Endothelial cell of umbilical vein (primary cell): ENCODE measurements at regions not wholly inside any gene's neighbourhood (a gene's known extent, or its start where the extent isn't known, plus 50 kb on each side); places are given as distances from the start of the nearest gene placed in this dataset.

Experiments
- BruUV-seq: library from RNA; stranded (reverse); fragments of 400-500 nt; replicated peaks from 2 replicates; lab custom pipeline; 2021; lab: Mats Ljungman, UMichigan
- CTCF ChIA-PET: fragments of 300-600, 350-600 bp; sonication (Branson Sonifier 250); formaldehyde crosslinking; loops from one replicate; lab custom pipeline; 2021; ENCODE audit warnings: antibody characterized with exemption, inconsistent platforms; lab: Charles Lee
- POLR2A ChIA-PET: fragments of 300-600, 350-600 bp; sonication (Branson Sonifier 250); formaldehyde crosslinking; loops from one replicate; lab custom pipeline; 2021; ENCODE audit warnings: antibody characterized with exemption, inconsistent platforms; lab: Charles Lee
- DNase-seq: peaks from one replicate; pipeline ENCODE4 v3.0.0-alpha.2; 2011; ENCODE audit warnings: low read depth, low spot score
- FAIRE-seq: peaks from 2 replicates; lab custom pipeline; 2011; peaks lifted over from hg19 to GRCh38; lab: Jason Lieb, UNC
- H2AFZ ChIP-seq: 2 replicates; pipeline ENCODE4 v1.6.0; 2012; ENCODE audit warnings: low read depth, low read length, control low read depth, inconsistent platforms
- H3K27ac ChIP-seq: 2 replicates; pipeline ENCODE4 v1.5.1; 2011; ENCODE audit warnings: low read depth, mild to moderate bottlenecking, control low read depth, low read length, moderate library complexity; ENCODE audit not compliant: insufficient read depth
- H3K27me3 ChIP-seq, 2 experiments: 2 replicates each; pipeline versions ENCODE4 v1.6.0 to v1.6.1; 2011; ENCODE audit warnings: low read length in 2 of 2, mixed read lengths in 1 of 2; ENCODE audit not compliant: control insufficient read depth in 2 of 2, insufficient read depth in 2 of 2
- H3K36me3 ChIP-seq, 2 experiments: 2 replicates in 1 of 2; 3 replicates in 1 of 2; pipeline ENCODE4 v1.5.1; 2011; ENCODE audit warnings: low read length in 2 of 2, mild to moderate bottlenecking in 1 of 2, moderate library complexity in 1 of 2; ENCODE audit not compliant: control insufficient read depth in 2 of 2, insufficient read depth in 2 of 2; ENCODE audit errors: extremely low read depth in 1 of 2
- H3K4me1 ChIP-seq: 3 replicates; pipeline ENCODE4 v1.5.1; 2011; ENCODE audit warnings: mild to moderate bottlenecking, low read length; ENCODE audit not compliant: control insufficient read depth, insufficient read depth; ENCODE audit errors: extremely low read depth
- H3K4me2 ChIP-seq: 2 replicates; pipeline ENCODE4 v1.6.1; 2011; ENCODE audit warnings: low read length, control low read depth, mixed read lengths; ENCODE audit not compliant: insufficient read depth
- H3K4me3 ChIP-seq, 3 experiments: fragments of 200-600 bp in 1 of 3; sonication (generic), shearing (Covaris generic) in 1 of 3; replicated peaks in 1 of 3; 2 replicates each; pipeline ENCODE4 v1.5.1; 2011 to 2016; ENCODE audit warnings: control low read depth in 3 of 3, low read length in 3 of 3, mild to moderate bottlenecking in 2 of 3, inconsistent platforms in 1 of 3, low read depth in 1 of 3, moderate library complexity in 1 of 3; ENCODE audit not compliant: insufficient read depth in 1 of 3
- H3K79me2 ChIP-seq: 2 replicates; pipeline ENCODE4 v1.6.0; 2012; ENCODE audit warnings: low read length, inconsistent platforms; ENCODE audit not compliant: control insufficient read depth, insufficient read depth
- H3K9ac ChIP-seq: replicated peaks from 2 replicates; pipeline ENCODE3; 2011; ENCODE audit warnings: low read length, control low read depth; ENCODE audit not compliant: insufficient read depth; ENCODE audit errors: extremely low read depth
- H3K9me1 ChIP-seq: replicated peaks from 3 replicates; pipeline ENCODE4 v1.6.0; 2011; ENCODE audit warnings: mild to moderate bottlenecking, low read length; ENCODE audit not compliant: control insufficient read depth, insufficient read depth; ENCODE audit errors: extremely low read depth
- H3K9me3 ChIP-seq: replicated peaks from 2 replicates; pipeline ENCODE4 v1.5.1; 2012; ENCODE audit warnings: low read length, inconsistent platforms; ENCODE audit not compliant: control insufficient read depth, insufficient read depth
- H4K20me1 ChIP-seq: replicated peaks from 2 replicates; pipeline ENCODE3; 2011; ENCODE audit warnings: mild to moderate bottlenecking, low read length; ENCODE audit not compliant: control insufficient read depth, insufficient read depth; ENCODE audit errors: extremely low read depth
- EZH2 ChIP-seq: IDR thresholded peaks from 2 replicates; pipeline ENCODE4 v1.6.1; 2012; ENCODE audit warnings: borderline replicate concordance, low read depth, mild to moderate bottlenecking, moderate library complexity, low read length, inconsistent platforms; ENCODE audit not compliant: severe bottlenecking
- FOS ChIP-seq: IDR thresholded peaks from 2 replicates; pipeline ENCODE4 v1.6.1; 2011; ENCODE audit warnings: mild to moderate bottlenecking, low read length, moderate library complexity, borderline replicate concordance; ENCODE audit not compliant: insufficient read depth
- GATA2 ChIP-seq: IDR thresholded peaks from 2 replicates; pipeline ENCODE4 v1.7.0; 2011; ENCODE audit warnings: low read depth, mild to moderate bottlenecking, moderate library complexity, mixed read lengths, low read length; ENCODE audit not compliant: insufficient read length, insufficient read depth
- MYC ChIP-seq: IDR thresholded peaks from one replicate; pipeline ENCODE4 v1.6.1; 2011; ENCODE audit warnings: mild to moderate bottlenecking, low read depth, low read length
- POLR2A ChIP-seq: IDR thresholded peaks from 2 replicates; pipeline ENCODE4 v1.6.1; 2012; ENCODE audit warnings: low read depth, mild to moderate bottlenecking, control low read depth, low read length
- POLR2AphosphoS5 ChIP-seq: IDR thresholded peaks from 2 replicates; pipeline ENCODE4 v1.6.1; 2012; ENCODE audit warnings: low read depth, mild to moderate bottlenecking, control low read depth, low read length, moderate library complexity; ENCODE audit not compliant: insufficient read depth
- dilution Hi-C: fragments of 300-500 bp; cut with MboI; formaldehyde crosslinking; loops from one replicate; pipeline ENCODE4 v1.15.0; 2019; ENCODE audit warnings: low sequenced_read_pairs; ENCODE audit not compliant: extremely low pct_ligation_motif_present
- intact Hi-C: fragments of 100-400 bp; cut with micrococcal nuclease; formaldehyde crosslinking; loops from one replicate; pipeline ENCODE4 v1.10.0; 2022
- TF ChIP-seq, protein P1 (sequence below), 2 donors: IDR thresholded peaks; 1 replicate in 1 of 2; 2 replicates in 1 of 2; pipeline ENCODE4 v1.5.1; 2011; ENCODE audit warnings: low read length in 2 of 2, mild to moderate bottlenecking in 2 of 2, moderate library complexity in 2 of 2, control low read depth in 1 of 2, inconsistent platforms in 1 of 2, low read depth in 1 of 2; ENCODE audit not compliant: insufficient read depth in 1 of 2; ENCODE audit errors: extremely low read depth in 1 of 2
- TF ChIP-seq, protein P2 (sequence below): IDR thresholded peaks from 2 replicates; pipeline ENCODE4 v1.6.1; 2011; ENCODE audit not compliant: insufficient read depth, insufficient read length

DNA sequence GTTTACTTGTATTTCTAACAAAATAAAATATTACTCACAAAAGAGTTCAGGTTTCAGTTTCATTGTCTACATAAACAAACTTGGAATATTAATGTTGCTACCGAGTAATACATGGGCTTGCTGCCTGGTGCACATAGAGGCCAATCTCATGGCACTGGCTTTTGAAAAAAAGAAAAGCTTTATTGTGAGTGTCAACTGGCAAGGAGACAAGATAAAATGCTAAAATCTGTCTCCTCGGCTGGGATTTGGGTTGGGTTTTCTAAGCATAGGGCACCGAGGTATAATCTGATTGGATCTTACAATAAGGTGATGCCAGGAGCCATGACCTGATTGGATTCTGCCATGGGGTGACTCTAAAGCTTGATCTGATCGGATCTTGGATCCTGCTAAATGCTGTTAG lies 1519.9 kb upstream of the MIR17HG start:
- no peak overlapping the region for H3K27ac ChIP-seq
- H2AFZ ChIP-seq = no peak overlapping the region
- H3K9ac ChIP-seq = no peak overlapping the region
- intact Hi-C loops (no loop called here), dilution Hi-C loops (no loop called here)
- H3K4me1 ChIP-seq = no peaks in the 10 kb centered on the region
- FAIRE-seq (no peak), DNase-seq (no peak)
- no peaks in the 10 kb centered on the region for H3K36me3 ChIP-seq
- no peaks in the 10 kb centered on the region for H3K27me3 ChIP-seq
- no peaks in the 10 kb centered on the region for H3K9me1 ChIP-seq
- BruUV-seq = no TSS peak
- POLR2A ChIA-PET = no interaction called here
- no peak for TF ChIP-seq EZH2
- no peak for TF ChIP-seq POLR2AphosphoS5
- TF ChIP-seq FOS = no peak
- TF ChIP-seq POLR2A = no peak
- TF ChIP-seq, protein P1, sequence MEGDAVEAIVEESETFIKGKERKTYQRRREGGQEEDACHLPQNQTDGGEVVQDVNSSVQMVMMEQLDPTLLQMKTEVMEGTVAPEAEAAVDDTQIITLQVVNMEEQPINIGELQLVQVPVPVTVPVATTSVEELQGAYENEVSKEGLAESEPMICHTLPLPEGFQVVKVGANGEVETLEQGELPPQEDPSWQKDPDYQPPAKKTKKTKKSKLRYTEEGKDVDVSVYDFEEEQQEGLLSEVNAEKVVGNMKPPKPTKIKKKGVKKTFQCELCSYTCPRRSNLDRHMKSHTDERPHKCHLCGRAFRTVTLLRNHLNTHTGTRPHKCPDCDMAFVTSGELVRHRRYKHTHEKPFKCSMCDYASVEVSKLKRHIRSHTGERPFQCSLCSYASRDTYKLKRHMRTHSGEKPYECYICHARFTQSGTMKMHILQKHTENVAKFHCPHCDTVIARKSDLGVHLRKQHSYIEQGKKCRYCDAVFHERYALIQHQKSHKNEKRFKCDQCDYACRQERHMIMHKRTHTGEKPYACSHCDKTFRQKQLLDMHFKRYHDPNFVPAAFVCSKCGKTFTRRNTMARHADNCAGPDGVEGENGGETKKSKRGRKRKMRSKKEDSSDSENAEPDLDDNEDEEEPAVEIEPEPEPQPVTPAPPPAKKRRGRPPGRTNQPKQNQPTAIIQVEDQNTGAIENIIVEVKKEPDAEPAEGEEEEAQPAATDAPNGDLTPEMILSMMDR (IDR thresholded peaks at IDR 0.05; ENCODE audit: extremely low read depth in 1 of 2, insufficient read depth in 1 of 2, low read depth in 1 of 2, low read length in 2 of 2) = no peak
- no peak for TF ChIP-seq GATA2
- no peak for TF ChIP-seq MYC
- TF ChIP-seq, protein P2, sequence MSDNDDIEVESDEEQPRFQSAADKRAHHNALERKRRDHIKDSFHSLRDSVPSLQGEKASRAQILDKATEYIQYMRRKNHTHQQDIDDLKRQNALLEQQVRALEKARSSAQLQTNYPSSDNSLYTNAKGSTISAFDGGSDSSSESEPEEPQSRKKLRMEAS = no peak
- H3K79me2 ChIP-seq = no peaks in the 10 kb centered on the region
- CTCF ChIA-PET = interaction anchor here (1.0 kb wide), 1 partner anchor 8 kb away, joined by 4 read pairs; no protein-coding TSS in a partner anchor
- H3K4me3 ChIP-seq = no peak overlapping the region
- no peak overlapping the region for H3K4me2 ChIP-seq
- H3K9me3 ChIP-seq = no peaks in the 10 kb centered on the region
- no peaks in the 10 kb centered on the region for H4K20me1 ChIP-seq
